Peyer's patch (tissue), 4 donors: ENCODE measurements at regions not wholly inside any gene's neighbourhood (a gene's known extent, or its start where the extent isn't known, plus 50 kb on each side); places are given as distances from the start of the nearest gene placed in this dataset.

Source experiments
- DNase-seq, 3 donors: peaks; one replicate each; pipeline ENCODE4 v3.0.0-alpha.2; 2017 to 2019
- H3K27ac ChIP-seq, 4 donors: fragments of 200-600 bp; sonication (generic); one replicate each; pipeline ENCODE4 v1.5.1; 2016 to 2019
- H3K27me3 ChIP-seq, 2 donors: fragments of 200-600 bp; sonication (generic); one replicate each; pipeline ENCODE4 v1.5.1; 2019
- H3K36me3 ChIP-seq, 3 donors: fragments of 200-600 bp; sonication (generic); one replicate each; pipeline ENCODE4 v1.5.1; 2016 to 2019
- H3K4me1 ChIP-seq, 4 donors: fragments of 200-600 bp; sonication (generic); one replicate each; pipeline ENCODE4 v1.5.1; 2016 to 2019
- H3K4me3 ChIP-seq, 4 donors: fragments of 200-600 bp; sonication (generic); 1 replicate in 3 of 4; 2 replicates in 1 of 4; pipeline ENCODE4 v1.5.1; 2016 to 2019; ENCODE audit warnings: mild to moderate bottlenecking in 1 of 4
- H3K9me3 ChIP-seq, 4 donors: fragments of 200-600 bp; sonication (generic); one replicate each; pipeline ENCODE4 v1.5.1; 2016 to 2019; ENCODE audit warnings: mild to moderate bottlenecking in 1 of 4
- CTCF ChIP-seq, 6 experiments: fragments of 450-650 bp in 4 of 6; fragments of 200-600 bp in 2 of 6; sonication (generic) in 1 of 6; IDR thresholded peaks; one replicate each; pipeline ENCODE4 v1.5.1; 2017 to 2019; ENCODE audit warnings: antibody characterized with exemption in 6 of 6, mild to moderate bottlenecking in 3 of 6, moderate library complexity in 1 of 6
- POLR2A ChIP-seq, 2 donors: fragments of 450-650 bp; IDR thresholded peaks; one replicate each; pipeline ENCODE4 v1.5.1; 2017; ENCODE audit warnings: antibody characterized with exemption in 2 of 2, mild to moderate bottlenecking in 2 of 2, moderate library complexity in 2 of 2

- no peaks in the 10 kb centered on the region for H3K27me3 ChIP-seq
- no peak for DNase-seq
- H3K36me3 ChIP-seq, result no peaks in the 10 kb centered on the region
- H3K9me3 ChIP-seq, result no peaks in the 10 kb centered on the region
- H3K4me3 ChIP-seq, result no peak overlapping the region
- TF ChIP-seq POLR2A (IDR thresholded peaks at IDR 0.05), result no peak
- no peak for TF ChIP-seq CTCF (IDR thresholded peaks at IDR 0.05)
- no peak overlapping the region for H3K27ac ChIP-seq
- H3K4me1 ChIP-seq, result no peaks in the 10 kb centered on the region
These were observed 829.6 kb downstream of the CDY2B start for GRCh38 chrY:17050374-17050773.

GRCh38 chrY:17045124-17045523, 834.9 kb downstream of the CDY2B start:
- no peak overlapping the region for H3K4me3 ChIP-seq
- DNase-seq, result no peak
- H3K9me3 ChIP-seq, result no peaks in the 10 kb centered on the region
- no peaks in the 10 kb centered on the region for H3K4me1 ChIP-seq
- no peaks in the 10 kb centered on the region for H3K27me3 ChIP-seq
- TF ChIP-seq POLR2A (IDR thresholded peaks at IDR 0.05) (no peak), CTCF (IDR thresholded peaks at IDR 0.05) (no peak)
- H3K36me3 ChIP-seq, result no peaks in the 10 kb centered on the region
- no peak overlapping the region for H3K27ac ChIP-seq

- H3K4me3 ChIP-seq, result no peak overlapping the region
- DNase-seq, result no peak
- no peaks in the 10 kb centered on the region for H3K27me3 ChIP-seq
- H3K27ac ChIP-seq, result no peak overlapping the region
- no peaks in the 10 kb centered on the region for H3K4me1 ChIP-seq
- no peaks in the 10 kb centered on the region for H3K9me3 ChIP-seq
- no peak for TF ChIP-seq CTCF (IDR thresholded peaks at IDR 0.05)
- no peak for TF ChIP-seq POLR2A (IDR thresholded peaks at IDR 0.05)
- H3K36me3 ChIP-seq, result no peaks in the 10 kb centered on the region
These were observed 835.3 kb downstream of the CDY2B start for GRCh38 chrY:17044723-17045122.

- Histone ChIP-seq H3K4me3 (no peak overlapping the region), H3K9me3 (no peaks in the 10 kb centered on the region), H3K27me3 (no peaks in the 10 kb centered on the region), H3K27ac (no peak overlapping the region), H3K36me3 (no peaks in the 10 kb centered on the region), H3K4me1 (no peaks in the 10 kb centered on the region)
- DNase-seq, result no peak
- TF ChIP-seq CTCF (IDR thresholded peaks at IDR 0.05) (no peak), POLR2A (IDR thresholded peaks at IDR 0.05) (no peak)
These were observed 835.7 kb downstream of the CDY2B start for GRCh38 chrY:17044272-17044671.

- no peaks in the 10 kb centered on the region for H3K9me3 ChIP-seq
- TF ChIP-seq CTCF (IDR thresholded peaks at IDR 0.05) (no peak), POLR2A (IDR thresholded peaks at IDR 0.05) (no peak)
- H3K27ac ChIP-seq, result no peak overlapping the region
- no peaks in the 10 kb centered on the region for H3K36me3 ChIP-seq
- no peaks in the 10 kb centered on the region for H3K4me1 ChIP-seq
- DNase-seq, result no peak
- no peak overlapping the region for H3K4me3 ChIP-seq
- no peaks in the 10 kb centered on the region for H3K27me3 ChIP-seq
These were observed 841.6 kb downstream of the CDY2B start for GRCh38 chrY:17038439-17038838.

GRCh38 chrY:17018126-17018525, 861.9 kb downstream of the CDY2B start:
- no peak overlapping the region for H3K4me3 ChIP-seq
- H3K36me3 ChIP-seq, result no peaks in the 10 kb centered on the region
- H3K9me3 ChIP-seq, result no peaks in the 10 kb centered on the region
- no peak for DNase-seq
- no peak for TF ChIP-seq POLR2A (IDR thresholded peaks at IDR 0.05)
- no peak for TF ChIP-seq CTCF (IDR thresholded peaks at IDR 0.05)
- no peak overlapping the region for H3K27ac ChIP-seq
- H3K27me3 ChIP-seq, result no peaks in the 10 kb centered on the region
- H3K4me1 ChIP-seq, result no peaks in the 10 kb centered on the region
